NK-92 treated with Interleukin-12 subunit alpha and Interleukin-12 subunit beta, amount 100 ng/mL, for 24 hours (cell line): ENCODE measurements at regions not wholly inside any gene's neighbourhood (a gene's known extent, or its start where the extent isn't known, plus 50 kb on each side); places are given as distances from the start of the nearest gene placed in this dataset.
"Not testable (repeated sequence)": the region's sequence is repeated elsewhere in the genome, so short reads cannot be mapped to it uniquely, and the experiment has no call there.

Experiments used
- DNase-seq: peaks from one replicate; lab custom pipeline; 2025; lab: John Stamatoyannopoulos, UW

GRCh38 chr10:11691319-11691755 is 50.8 kb upstream of the ECHDC3 start:
- DNase-seq = no peak

DNA sequence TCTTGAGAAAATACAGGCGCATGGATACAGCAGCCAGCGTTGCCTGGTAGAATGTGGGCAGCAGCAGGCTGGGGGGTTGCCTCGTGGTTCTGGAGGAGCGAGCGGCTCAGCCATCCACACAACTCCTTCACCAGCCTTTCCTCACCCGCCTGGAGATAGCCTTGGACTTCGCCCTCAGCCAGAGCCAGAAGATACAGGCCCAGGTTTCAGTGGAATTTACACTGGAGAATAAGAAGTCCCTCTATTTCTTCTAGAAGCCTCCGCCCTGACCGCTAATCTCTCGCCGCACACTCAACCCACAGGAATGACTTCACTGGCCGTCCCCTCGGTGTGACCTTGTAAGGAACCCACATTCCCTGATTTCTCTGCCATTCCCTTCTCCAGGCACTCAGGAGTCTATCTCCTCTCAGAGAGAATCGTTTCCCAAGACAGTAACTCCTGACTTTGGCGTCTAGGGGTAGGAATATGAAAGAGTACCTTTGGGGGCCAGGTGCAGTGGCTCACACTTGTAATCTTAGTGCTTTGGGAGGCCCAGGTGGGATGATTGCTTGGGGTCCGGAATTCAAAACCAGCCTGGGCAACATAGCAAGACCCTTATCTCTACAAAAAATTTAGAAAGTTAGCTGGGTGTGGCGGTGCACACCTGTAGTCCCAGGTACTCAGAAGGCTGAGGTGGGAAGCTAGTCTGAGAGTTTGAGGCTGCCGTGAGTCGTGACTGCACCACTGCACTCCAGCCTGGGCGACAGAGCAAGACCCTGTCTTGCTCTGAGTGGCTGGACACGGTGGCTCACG is 52.0 kb upstream of the ECHDC3 start:
- no peak for DNase-seq

DNA sequence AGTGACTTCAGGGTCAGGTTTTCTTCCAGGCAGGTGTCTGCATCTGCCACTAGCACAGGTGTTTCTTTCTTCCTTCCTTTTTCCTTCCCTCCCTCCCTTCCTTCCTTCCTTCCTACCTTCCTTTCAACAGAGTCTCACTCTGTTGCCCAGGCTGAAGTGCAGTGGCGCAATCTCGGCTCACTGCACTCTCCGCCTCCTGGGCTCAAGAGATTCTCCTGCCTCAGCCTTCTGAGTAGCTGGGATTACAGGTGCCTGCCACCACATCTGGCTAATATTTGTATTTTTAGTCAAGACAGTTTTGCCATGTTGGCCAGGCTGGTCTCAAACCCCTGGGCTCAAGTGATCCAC is 53.8 kb upstream of the ECHDC3 start:
- not testable (repeated sequence) for DNase-seq

GRCh38 chr10:11687779-11688447 is 54.3 kb upstream of the ECHDC3 start:
- no peak for DNase-seq

DNA sequence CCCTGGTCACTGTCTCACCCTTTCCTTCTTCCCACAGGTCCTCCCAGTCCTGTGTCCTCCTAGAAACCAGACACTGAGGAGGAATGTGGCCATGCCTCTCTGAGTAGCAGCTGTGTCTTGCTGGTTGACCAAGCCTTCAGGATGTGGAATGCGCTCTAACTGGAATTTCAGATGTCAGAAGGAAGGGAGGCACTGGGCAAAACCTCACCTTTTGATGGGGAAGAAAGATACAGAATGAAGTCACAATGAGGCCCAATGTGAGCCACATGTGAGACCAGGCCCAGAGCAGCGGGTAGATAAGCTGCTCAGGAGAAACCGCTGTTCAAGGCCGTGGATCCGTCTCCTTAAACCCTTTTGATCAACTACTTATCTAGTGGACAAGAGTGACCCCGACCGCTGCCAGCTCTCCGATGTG is 54.8 kb upstream of the ECHDC3 start:
- DNase-seq = no peak

- no peak for DNase-seq
Measured at GRCh38 chr10:11685787-11686218, 56.4 kb upstream of the ECHDC3 start.

GRCh38 chr10:11684717-11685645 is 57.2 kb upstream of the ECHDC3 start:
- DNase-seq = peak; percentile 17

DNA sequence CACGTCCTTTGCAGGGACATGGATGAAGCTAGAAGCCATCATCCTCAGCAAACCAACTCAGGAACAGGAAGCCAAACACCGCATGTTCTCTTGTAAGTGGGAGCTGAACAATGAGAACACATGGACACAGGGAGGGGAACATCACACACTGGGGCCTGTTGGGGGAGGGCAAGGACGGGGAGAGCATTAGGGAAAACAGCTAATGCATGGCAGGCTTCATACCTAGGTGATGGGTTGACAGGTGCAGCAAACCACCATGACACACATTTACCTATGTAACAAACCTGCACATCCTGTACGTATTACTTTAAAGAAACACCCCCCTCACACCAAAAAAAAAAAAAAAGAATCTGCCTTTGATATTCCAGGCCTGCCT is 57.9 kb upstream of the ECHDC3 start:
- not testable (repeated sequence) for DNase-seq

GRCh38 chr10:11683529-11684320 is 58.5 kb upstream of the ECHDC3 start:
- no peak for DNase-seq

GRCh38 chr10:11682851-11683250 is 59.3 kb upstream of the ECHDC3 start:
- no peak for DNase-seq

GRCh38 chr10:11682267-11682683 is 59.9 kb upstream of the ECHDC3 start:
- DNase-seq = no peak

- DNase-seq = no peak
Measured at GRCh38 chr10:11680496-11680895, 61.7 kb upstream of the ECHDC3 start.

- DNase-seq = no peak
Measured at GRCh38 chr10:11679946-11680345, 62.2 kb upstream of the ECHDC3 start.

- no peak for DNase-seq
Measured at GRCh38 chr10:11678074-11678793, 63.9 kb upstream of the ECHDC3 start.

- no peak for DNase-seq
Measured at GRCh38 chr10:11677480-11677879, 64.7 kb upstream of the ECHDC3 start.

- no peak for DNase-seq
Measured at GRCh38 chr10:11673346-11674280, 62.2 kb upstream of the USP6NL start.

DNA sequence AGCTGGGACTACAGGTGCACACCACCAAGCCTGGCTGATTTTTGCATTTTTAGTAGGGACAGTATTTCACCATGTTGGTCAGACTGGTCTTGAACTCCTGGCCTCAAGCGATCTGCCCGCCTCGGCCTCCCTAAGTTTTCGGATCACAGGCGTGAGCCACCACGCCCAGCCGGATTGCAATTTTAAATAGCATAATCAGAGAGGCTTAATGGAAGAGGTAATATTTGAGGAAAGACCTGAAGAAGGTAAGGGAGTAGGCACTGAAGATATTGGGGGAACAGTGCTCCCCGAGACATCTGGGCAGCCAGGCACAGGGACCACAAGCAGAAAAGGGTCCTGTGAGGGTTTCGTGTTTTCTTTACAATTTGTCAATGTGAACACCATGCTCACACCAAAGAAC is 61.4 kb upstream of the USP6NL start:
- no peak for DNase-seq

- DNase-seq = no peak
Measured at GRCh38 chr10:11670381-11670780, 58.9 kb upstream of the USP6NL start.

- DNase-seq = no peak
Measured at GRCh38 chr10:11668847-11669610, 57.6 kb upstream of the USP6NL start.
